Esophagus squamous epithelium (tissue), 4 donors: ENCODE measurements at regions not wholly inside any gene's neighbourhood (a gene's known extent, or its start where the extent isn't known, plus 50 kb on each side); places are given as distances from the start of the nearest gene placed in this dataset.

Experiments used
- POLR2A ChIP-seq, 4 donors: fragments of 450-650 bp; IDR thresholded peaks; one replicate each; pipeline ENCODE4 v1.6.1; 2017; ENCODE audit warnings: antibody characterized with exemption in 4 of 4, mild to moderate bottlenecking in 4 of 4, moderate library complexity in 3 of 4
- TF ChIP-seq, protein P1 (sequence below), 6 experiments: fragments of 450-650 bp in 4 of 6; fragments of 200-600 bp in 2 of 6; sonication (generic) in 2 of 6; IDR thresholded peaks; one replicate each; pipeline ENCODE4 v1.5.1; 2016 to 2019; ENCODE audit warnings: antibody characterized with exemption in 6 of 6, mild to moderate bottlenecking in 4 of 6, moderate library complexity in 4 of 6

DNA sequence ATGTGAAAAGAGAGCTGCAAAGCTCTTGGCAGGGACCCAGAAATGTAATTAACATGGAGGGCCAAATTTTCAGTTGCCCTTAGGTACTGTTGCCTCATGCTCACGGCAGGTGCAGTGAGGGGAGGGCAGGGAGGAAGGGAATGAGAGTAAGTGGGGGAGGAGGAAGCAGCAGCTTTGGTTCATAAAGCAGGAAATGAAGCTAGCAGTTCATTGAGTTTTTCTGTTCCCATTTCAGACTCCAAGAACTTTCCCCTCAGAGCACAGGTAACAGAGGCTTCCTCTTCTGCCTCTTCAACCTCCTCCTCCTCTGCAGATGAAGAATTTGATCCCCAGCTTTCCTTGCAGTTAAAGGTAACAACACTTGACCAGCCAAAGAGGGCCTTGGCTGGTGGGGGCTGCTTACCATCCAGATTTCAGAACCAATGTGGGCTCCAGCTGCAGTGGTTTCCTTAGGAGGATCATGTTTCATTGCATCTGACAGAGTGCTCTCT is 57.9 kb upstream of the PARVA start:
- TF ChIP-seq POLR2A (IDR thresholded peaks at IDR 0.05) = no peak
- TF ChIP-seq, protein P1, sequence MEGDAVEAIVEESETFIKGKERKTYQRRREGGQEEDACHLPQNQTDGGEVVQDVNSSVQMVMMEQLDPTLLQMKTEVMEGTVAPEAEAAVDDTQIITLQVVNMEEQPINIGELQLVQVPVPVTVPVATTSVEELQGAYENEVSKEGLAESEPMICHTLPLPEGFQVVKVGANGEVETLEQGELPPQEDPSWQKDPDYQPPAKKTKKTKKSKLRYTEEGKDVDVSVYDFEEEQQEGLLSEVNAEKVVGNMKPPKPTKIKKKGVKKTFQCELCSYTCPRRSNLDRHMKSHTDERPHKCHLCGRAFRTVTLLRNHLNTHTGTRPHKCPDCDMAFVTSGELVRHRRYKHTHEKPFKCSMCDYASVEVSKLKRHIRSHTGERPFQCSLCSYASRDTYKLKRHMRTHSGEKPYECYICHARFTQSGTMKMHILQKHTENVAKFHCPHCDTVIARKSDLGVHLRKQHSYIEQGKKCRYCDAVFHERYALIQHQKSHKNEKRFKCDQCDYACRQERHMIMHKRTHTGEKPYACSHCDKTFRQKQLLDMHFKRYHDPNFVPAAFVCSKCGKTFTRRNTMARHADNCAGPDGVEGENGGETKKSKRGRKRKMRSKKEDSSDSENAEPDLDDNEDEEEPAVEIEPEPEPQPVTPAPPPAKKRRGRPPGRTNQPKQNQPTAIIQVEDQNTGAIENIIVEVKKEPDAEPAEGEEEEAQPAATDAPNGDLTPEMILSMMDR (IDR thresholded peaks at IDR 0.05) = no peak
